ENCODE measurements at regions not wholly inside any gene's neighbourhood (a gene's known extent, or its start where the extent isn't known, plus 50 kb on each side); places are given as distances from the start of the nearest gene placed in this dataset.
"Not testable (repeated sequence)": the region's sequence is repeated elsewhere in the genome, so short reads cannot be mapped to it uniquely, and the experiment has no call there.

DNA sequence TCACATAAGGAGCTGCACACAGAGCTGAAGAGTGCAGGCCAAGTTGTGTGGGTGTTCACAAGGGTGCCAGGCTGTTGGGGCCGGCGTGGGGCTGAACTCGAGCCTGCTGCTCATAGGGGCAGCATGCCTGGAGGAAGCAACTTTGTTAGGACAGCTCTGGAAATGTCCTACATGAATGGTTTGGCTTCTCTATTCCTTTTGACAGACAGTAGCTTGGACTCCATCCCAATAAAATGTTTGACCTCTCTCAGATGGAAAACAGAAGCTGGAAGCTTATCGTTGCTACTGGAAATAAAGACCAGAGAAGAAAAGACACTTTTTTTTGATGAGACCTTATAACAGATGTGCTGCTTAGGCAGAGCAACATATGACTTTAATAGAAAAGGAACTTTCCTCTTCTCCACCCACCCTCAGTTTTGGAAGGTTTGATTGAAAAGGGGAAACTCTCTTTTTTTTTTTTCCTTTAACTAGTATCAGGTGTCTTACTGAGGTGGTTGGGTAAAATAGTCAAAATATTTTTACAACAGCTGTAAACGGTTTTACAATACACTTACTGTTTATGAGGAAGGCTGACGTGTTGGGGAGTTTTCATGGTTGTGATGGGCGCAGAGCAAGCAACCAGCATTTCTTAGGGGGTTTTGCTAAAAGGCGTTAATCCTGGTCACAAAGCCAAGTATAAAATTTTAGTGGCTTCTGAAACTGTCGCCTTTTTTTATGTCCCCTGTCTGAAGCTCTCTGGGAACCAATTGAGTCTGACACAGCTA lies 80.7 kb upstream of the EEF1E1 start:
- no peak for DNase-seq (ENCODE audit: low spot score)
- intact Hi-C loops (cut with DNase I) = no loop called here

DNA sequence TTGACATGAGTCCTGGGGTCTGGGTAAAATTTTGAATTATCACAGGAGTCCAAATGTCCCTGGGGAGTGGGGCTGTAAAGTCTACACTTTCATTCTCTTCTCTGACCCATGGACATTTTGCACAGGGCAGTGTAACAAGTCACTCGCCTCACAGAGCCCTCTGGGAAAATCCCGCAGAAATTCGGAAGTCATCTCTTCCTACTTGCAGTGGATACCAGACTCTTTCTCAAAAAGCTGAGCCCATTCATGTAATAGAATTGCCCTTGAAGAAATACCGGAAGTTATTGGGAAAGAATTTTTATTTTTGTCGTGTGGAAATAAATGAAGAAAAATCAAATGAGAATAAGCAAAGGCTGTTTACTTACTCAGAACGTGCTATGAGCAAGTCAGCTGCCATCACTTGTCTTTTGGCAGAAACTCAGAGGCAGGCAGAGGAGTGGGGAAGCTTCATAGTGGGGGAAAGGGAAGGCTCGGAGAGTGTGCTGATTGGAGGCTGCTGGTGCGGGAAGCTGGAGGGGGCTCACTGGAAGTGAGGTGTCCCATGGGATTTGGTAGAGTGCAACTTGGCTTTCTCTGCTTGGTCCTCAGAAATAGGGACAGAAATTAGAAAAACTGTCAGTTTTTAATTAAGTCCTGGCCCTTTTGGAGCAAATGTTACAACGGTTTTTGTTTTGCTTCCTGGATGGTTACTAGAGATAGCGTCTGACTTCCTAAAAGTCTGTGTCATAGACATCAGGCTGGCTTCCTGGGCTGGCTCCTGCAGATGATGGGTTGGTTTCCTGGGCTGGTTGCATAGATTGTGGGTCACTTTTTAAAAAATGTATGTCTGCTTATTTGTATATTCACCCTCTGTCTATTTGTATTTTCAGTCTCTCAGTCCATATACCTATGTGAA lies 79.8 kb upstream of the EEF1E1 start:
- DNase-seq (ENCODE audit: low spot score) = no peak
- intact Hi-C loops (cut with DNase I) = no loop called here

DNA sequence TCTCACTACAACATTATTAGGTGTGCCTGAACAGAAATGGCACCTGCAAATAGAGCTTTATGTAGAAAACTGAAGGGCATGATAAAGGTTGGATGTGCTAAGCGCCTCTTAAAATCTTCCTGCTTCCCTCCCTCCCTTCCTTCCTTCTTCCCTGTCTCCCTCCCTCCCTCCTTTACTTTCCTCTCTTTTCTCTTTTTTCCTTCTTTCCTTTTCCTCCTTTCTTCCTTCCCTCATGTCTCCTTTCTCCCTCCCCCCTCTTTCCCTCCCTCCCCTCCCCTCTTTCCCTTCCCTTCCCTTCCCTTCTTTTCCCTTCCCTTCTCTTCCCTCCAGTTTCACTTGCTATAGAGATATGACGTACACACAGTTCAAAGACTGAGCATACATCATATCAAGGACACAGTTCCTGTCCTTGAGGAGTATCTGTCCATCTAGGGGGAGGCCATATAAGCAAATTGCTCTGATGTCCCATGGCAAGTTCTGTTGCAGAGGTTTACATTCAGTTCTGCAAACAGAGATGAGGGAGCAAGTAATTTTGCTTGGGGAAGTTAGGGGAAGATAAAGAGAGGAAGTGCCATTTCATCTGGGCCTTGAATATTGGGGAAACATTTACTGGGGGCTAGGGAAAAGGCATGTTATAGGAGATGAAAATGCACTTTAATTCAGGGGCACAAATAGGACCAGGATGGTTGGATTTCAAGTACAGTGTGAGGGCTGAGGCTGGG lies 79.0 kb upstream of the EEF1E1 start:
- intact Hi-C loops (cut with DNase I) = no loop called here
- DNase-seq (ENCODE audit: low spot score) = no peak

DNA sequence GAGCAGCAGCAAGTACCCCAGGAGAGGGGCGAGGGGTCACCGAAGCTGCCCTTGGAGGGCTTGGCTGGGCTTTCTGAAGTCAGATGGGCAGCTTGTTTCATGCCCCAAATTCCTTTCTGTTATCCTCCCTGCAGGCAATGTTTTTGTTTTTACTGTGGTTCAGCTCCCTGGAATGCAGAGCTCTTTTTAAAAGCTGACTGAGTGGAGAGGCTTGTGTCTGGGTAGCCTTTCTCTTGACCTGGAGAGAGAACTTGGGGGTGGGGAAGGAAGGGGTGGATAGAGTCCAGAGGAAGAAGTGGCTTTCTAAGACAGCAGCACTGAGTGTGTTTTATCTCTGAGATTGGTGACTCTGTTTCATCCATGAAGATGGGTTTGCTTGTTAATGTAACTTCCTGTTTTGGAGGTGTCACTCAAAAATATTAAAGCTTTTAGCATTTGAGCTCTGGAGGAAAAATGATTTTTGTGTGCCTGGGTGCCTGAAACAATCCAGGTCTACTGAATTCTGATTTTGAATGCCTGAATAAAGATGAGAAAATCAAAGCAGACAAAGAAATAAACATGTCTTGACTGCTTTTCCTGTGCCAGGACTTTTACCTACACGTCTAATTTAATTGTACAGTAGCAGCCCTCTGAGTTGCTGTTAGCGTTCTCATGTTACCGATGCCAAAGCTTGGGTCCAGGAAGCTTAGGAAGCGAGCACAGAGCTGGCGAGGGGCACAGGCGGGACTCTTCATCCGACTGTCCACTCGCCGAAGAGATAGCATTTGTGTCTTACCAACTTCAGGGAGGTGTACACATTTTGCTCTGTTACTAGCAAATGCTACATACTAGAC lies 78.2 kb upstream of the EEF1E1 start:
- intact Hi-C loops (cut with DNase I) = no loop called here
- no peak for DNase-seq (ENCODE audit: low spot score)

DNA sequence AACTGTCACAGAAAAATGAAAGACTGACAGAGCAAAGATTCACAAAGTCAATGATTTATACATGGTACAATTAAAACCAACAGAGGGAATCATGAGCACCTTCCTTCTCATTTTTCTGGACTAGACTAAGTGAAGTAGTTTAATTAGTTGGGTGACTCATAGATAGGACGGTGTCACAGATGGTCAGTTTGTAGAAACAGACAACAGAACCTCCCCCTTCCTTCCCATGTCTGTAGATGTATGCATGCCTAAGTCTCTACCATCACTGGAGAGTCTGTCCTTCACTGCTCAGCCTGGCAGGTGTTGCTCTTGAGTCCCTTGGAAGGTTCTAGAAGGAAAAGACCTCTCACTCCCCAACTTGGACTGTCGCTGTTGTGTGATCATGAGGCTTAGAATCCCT lies 75.4 kb upstream of the EEF1E1 start:
- intact Hi-C loops (cut with DNase I) = no loop called here
- no peak for DNase-seq (ENCODE audit: low spot score)

DNA sequence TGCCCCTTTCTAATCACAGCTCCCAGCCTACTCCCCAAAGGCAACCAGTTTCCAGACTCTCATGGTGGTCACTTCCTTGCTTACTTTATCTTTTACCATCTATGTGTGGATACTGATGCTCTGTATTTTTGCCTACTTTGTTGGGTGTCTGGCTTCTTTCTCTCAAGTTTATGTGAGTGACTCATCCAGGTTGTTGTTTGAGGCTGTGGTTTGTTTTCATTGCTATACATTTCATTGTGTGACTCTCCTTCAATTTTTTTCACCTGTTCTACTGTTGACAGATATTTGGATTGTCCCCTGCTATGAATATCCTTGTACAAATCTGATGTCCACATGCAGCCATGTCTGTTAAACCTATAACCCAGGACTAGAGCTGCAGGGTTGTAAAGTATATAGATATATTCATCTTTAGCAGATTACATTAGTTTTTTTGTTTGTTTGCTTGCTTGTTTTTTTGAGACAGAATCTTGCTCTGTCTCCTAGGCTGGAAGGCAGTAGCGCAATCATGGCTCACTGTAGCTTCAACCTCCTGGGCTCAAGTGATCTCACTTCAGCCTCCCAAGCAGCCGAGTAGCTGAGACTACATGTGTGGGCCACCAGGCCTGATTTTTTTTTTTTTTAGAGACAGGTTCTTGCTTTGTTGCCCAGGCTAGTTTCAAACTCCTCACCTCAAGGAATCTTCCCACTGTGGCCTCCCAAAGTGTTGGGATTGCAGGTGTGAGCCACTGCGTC lies 72.9 kb upstream of the EEF1E1 start:
- DNase-seq (ENCODE audit: low spot score) = no peak
- intact Hi-C loops (cut with DNase I) = no loop called here

DNA sequence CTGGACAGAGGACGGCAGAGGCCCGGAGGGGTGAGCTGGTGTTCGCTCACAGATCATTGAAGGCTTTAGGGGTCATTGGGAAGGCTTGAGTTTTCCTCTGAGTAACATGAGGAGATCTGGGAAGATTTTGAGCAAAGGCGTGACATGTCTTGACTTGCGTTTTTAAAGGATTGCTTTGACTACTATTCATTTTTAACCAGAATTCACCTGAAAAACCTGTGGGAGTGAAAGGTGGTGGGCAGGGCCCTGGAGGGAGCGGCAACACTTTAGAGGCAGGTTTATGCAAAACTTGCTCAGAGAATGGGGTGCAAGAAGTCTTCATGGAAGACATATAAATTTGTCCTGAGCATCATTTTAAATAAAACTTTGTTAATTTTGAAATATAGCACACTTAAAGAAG lies 72.2 kb upstream of the EEF1E1 start:
- no peak for DNase-seq (ENCODE audit: low spot score)
- intact Hi-C loops (cut with DNase I) = no loop called here

DNA sequence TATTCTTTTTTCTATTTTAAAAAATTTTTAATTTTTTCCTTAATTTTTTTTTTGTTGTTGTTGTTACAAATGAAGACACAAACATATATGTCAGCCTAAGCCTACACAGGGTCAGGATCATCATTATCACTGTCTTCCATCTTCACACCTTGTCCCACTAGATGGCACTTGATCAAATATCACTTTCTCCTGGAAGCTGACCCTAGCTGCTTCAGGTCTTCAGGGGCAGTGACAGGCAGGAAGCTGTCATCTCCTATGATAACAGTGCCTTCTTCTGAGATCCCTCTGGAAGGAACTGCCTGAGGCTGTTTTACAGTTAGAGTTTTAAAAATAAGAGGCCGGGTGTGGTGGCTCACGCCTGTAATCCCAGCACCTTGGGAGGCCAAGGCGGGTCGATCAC lies 70.2 kb upstream of the EEF1E1 start:
- DNase-seq (ENCODE audit: low spot score) = no peak
- intact Hi-C loops (cut with DNase I) = no loop called here

DNA sequence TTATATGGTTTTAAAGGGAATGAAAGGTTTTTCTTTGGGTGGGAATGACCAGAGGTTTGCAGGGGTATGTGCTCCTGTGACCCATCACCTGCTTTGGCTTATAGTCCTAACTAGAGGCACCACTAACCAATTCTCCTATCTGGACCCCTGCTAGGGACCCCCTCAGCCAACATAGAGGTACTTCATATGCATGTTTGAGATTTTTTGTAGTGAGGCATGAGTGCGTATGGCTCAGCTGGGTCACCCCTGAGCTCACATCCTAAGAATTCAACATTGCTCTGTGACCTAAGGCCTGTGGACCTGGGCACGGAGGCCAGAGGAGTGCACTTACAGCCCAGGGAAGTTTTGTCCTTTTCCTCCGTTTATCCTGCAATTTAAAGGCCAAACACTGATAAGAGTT lies 68.4 kb upstream of the EEF1E1 start:
- no peak for DNase-seq (ENCODE audit: low spot score)
- intact Hi-C loops (cut with DNase I) = no loop called here

DNA sequence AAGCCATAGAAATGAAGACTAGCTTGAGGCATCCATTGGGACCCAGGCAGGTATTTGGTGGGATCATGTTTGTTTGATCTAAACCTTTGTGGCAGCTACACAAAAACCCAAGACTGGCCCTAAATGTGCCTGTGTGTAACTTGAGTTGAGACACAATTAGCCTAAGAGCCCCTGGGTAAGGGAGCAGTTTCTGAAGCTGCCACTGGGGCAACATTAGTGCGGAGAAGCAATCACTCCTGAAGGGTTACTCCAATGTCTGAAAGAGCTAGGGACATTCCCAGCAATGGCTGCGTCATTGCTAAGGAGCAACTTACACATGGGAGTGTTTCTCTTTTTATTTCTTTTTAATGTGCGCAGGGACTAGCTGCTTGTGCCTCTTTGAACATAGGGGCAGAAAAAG lies 67.9 kb upstream of the EEF1E1 start:
- DNase-seq (ENCODE audit: low spot score) = no peak
- intact Hi-C loops (cut with DNase I) = no loop called here

DNA sequence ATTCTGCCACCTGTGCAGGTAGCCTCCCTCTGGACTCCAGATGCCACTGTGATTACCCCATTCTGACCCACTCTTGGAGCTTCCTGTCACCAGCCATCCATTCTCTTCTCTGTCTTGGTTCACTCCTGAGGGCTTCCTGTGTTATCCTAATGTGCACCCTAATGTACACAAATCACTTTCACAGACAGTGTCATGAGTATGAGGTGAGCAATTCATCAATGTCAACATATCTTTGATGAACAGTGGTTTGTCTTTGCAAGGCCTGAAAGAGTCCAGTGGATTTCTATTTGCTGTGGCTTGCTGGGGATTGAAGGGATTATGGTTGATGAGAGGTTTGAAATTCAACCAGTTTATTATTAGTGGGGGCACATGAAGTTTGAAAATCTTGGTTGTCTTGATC lies 63.8 kb upstream of the EEF1E1 start:
- intact Hi-C loops (cut with DNase I) = no loop called here
- DNase-seq (ENCODE audit: low spot score) = no peak

DNA sequence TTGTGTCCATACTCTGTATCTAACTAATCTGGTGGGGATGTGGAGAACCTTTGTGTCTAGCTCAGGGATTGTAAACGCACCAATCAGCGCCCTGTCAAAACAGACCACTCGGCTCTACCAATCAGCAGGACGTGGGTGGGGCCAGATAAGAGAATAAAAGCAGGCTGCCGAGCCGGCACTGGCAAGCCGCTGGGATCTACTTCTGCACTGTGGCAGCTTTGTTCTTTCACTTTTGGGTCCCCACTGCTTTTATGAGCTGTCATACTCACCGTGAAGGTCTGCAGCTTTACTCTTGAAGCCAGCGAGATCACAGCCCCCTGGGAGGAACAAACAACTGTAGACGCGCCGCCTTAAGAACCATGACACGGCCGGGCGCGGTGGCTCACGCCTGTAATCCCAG lies 62.7 kb upstream of the EEF1E1 start:
- DNase-seq (ENCODE audit: low spot score); intact Hi-C loops (cut with DNase I): not testable (repeated sequence)

DNA sequence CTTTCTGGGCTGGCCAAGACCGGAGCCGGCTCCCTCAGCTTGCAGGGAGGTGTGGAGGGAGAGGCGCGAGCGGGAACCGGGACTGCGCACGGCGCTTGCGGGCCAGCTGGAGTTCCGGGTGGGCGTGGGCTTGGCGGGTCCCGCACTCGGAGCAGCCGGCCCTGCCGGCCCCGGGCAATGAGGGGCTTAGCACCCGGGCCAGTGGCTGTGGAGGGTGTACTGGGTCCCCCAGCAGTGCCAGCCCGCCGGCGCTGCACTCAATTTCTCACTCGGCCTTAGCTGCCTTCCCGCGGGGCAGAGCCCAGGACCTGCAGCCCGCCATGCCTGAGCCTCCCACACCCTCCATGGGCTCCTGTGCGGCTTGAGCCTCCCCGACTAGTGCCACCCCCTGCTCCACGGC lies 61.9 kb upstream of the EEF1E1 start:
- intact Hi-C loops (cut with DNase I); DNase-seq (ENCODE audit: low spot score): not testable (repeated sequence)

DNA sequence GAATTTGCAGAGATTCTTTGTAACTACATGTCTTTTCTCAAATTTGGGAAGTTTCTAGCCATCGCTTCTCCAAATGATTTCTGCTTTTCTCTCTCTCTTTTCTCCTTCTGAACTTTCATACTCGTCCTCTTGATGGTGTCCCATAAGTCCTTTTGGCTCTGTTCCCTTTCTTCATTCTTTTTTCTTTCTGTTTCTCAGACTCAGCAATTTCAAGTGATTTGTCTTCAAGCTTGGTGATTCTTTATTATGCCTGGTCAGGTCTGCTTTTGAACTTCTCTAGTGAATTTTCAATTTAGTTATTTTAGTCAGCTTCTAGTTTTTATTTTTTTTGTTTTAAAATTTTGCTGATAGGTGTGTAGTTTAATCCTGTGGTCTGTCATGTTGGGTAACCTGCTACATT lies 57.6 kb upstream of the EEF1E1 start:
- intact Hi-C loops (cut with DNase I) = no loop called here
- DNase-seq (ENCODE audit: low spot score) = no peak

DNA sequence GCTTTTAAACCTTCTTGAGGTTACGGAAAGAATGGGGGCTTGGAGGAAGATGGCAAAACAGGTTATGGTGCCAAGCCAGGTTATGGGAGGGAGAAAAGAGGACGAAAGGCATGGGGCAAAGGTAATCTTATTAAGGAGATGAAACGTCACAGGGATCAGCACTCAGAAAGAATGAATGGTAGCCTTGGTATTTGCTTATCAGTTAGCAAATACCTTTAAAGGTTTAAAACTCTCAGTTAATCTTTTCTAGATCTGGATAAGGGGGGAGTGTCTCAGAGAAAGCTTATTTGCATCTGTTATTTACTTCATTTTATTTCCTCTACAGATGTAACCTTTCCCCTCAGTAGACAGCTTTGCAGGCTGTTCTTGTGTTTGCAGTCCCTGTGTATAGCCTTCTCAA lies 55.5 kb upstream of the EEF1E1 start:
- no peak for DNase-seq (ENCODE audit: low spot score)
- intact Hi-C loops (cut with DNase I) = no loop called here

DNA sequence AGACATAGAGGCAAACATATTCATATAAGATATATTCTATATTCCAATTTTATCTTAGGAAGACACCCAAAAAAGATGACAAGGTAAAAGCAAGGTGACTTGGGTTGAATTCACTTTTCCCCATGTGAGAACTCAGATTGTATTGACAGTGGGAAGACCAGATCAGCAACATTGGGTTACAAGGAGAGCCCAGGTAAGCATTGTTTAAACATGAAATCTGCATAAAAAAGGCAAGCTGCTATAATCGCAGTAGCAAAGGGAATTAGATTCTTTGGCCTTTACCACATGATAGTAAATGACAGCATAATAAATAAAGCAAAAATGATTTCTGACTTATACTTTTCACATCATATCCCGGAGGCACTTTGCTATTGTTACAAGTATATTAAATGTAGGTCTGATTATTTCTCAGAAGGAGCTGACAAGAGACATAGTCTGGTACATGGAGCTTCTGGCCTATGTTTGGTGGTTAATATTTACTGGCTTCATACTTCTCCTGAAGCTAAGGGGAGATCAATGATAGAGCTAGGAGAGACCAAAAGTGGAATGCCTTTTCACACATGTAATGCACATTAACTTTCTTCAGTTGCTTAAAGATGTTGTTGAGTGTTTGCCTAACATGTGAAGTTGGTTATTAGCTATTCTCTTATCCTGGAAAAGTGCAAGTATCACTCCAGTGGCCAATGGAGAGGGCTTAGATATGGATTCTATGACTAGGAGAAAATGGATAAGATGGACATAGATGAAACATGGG lies 53.1 kb upstream of the EEF1E1 start:
- intact Hi-C loops (cut with DNase I) = no loop called here
- DNase-seq (ENCODE audit: low spot score) = no peak
